Fibroblast of pulmonary artery (primary cell): ENCODE measurements at regions not wholly inside any gene's neighbourhood (a gene's known extent, or its start where the extent isn't known, plus 50 kb on each side); places are given as distances from the start of the nearest gene placed in this dataset.
"Not testable (repeated sequence)": the region's sequence is repeated elsewhere in the genome, so short reads cannot be mapped to it uniquely, and the experiment has no call there.

Source experiments
- DNase-seq: peaks from one replicate; pipeline ENCODE4 v3.0.0-alpha.2; 2010; ENCODE audit warnings: low read depth
- H3K4me3 ChIP-seq: replicated peaks from 2 replicates; pipeline ENCODE4 v1.5.1; 2011; ENCODE audit warnings: low read depth, mild to moderate bottlenecking, control low read depth, low read length, moderate library complexity
- TF ChIP-seq, protein P1 (sequence below): IDR thresholded peaks from 2 replicates; pipeline ENCODE4 v1.5.1; 2011; ENCODE audit warnings: mild to moderate bottlenecking, control low read depth, low read length, inconsistent platforms; ENCODE audit errors: missing control alignments

DNA sequence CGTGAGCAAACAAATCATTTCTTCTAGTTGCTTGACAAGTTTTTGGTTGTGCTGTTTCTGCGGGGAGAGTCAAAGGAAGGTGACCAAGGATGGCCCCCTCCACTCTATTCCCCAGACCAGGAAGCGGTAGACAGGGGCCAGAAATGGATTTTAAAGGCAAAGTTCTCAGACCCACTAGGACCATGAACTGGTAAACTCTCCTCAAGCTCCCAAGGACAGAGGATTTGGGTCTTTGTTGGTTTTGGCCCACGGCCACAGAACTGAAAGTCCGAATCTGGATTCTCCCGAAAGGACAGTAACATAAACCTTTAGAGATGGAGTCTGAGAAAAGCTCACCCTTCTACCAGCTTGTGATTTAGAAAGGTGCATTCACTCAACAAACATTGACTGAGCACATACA is 85.9 kb upstream of the C2CD4B start:
- H3K4me3 ChIP-seq, result no peak overlapping the region
- TF ChIP-seq, protein P1, sequence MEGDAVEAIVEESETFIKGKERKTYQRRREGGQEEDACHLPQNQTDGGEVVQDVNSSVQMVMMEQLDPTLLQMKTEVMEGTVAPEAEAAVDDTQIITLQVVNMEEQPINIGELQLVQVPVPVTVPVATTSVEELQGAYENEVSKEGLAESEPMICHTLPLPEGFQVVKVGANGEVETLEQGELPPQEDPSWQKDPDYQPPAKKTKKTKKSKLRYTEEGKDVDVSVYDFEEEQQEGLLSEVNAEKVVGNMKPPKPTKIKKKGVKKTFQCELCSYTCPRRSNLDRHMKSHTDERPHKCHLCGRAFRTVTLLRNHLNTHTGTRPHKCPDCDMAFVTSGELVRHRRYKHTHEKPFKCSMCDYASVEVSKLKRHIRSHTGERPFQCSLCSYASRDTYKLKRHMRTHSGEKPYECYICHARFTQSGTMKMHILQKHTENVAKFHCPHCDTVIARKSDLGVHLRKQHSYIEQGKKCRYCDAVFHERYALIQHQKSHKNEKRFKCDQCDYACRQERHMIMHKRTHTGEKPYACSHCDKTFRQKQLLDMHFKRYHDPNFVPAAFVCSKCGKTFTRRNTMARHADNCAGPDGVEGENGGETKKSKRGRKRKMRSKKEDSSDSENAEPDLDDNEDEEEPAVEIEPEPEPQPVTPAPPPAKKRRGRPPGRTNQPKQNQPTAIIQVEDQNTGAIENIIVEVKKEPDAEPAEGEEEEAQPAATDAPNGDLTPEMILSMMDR, result no peak
- DNase-seq, result no peak

DNA sequence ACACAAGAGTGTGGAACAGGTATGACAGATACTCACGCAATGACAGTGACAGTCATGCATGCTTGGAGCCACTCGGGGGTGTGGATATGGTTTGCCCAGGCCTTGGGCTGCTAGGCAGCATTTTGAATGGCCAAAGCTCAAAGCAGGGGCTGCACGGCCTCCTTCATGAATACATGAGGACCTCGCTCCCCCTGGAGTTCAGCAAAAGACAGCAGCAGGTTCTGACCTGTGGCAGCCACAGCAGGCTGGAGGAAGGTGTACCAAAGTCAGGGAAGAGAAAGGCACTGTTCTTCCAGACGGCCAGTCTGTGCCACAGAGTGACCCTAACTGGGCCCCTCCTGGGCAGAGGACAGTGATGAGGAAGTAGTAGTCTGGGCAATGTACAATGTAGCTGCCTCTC is 88.2 kb upstream of the C2CD4B start:
- peak; percentile 32 for DNase-seq
- TF ChIP-seq, protein P1, result peak; percentile 20
- H3K4me3 ChIP-seq, result no peak overlapping the region

DNA sequence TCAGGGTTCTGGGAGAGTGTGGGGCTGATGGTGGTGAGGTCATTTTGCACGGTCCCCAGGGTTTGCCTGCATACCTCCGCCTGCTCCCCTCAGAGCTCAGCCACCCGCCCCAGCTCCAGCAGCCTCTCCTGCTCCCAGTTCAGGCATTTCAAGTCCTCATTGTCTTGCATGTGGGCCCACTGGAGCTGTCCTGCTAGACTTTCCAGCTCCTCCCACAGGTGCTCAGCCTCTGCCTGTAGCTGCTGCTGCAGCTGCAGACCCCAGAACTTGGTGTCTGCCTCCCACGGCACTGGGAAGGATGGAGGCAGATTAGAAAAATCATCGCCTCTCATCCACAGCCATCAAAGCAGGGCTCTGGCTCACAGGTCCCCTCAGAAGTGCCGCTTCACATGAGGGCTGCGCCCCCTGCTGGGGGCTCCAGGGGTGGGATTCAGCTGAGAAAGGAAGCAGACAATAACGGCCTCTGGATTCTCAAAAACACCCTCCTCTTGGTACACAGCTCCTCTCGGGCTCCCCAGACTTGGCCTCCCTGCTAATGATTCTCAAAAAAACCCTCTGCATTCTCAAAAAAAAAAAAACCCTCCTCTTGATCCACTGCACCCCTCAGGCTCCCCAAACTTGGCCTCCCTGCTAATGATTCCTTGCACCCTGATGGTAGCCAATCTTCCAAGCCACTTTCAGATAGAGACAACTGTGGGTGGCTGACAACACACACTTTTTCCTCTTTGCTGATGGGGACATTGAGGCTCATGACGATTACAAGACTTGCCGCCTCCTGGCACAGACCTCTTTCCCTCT is 89.3 kb upstream of the C2CD4B start:
- DNase-seq, result peak; percentile 80
- TF ChIP-seq, protein P1, result peak; percentile 95
- no peak overlapping the region for H3K4me3 ChIP-seq

DNA sequence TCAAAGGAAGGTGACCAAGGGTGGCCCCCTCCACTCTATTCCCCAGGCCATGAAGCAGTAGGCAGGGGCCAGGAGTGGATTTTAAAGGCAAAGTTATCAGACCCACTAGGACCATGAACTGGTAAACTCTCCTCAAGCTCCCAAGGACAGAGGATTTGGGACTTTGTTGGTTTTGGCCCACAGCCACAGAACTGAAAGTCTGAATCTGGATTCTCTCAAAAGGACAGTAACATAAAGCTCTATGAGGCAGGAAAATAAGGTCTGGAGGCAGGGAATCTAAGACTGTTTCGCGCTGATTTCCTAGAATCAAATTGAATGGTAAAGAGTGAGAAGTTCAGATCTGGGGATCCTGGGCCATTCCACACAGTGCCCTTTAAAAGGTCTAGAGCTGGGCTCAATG is 91.3 kb upstream of the C2CD4B start:
- not testable (repeated sequence) for H3K4me3 ChIP-seq
- DNase-seq, result peak; percentile 25

DNA sequence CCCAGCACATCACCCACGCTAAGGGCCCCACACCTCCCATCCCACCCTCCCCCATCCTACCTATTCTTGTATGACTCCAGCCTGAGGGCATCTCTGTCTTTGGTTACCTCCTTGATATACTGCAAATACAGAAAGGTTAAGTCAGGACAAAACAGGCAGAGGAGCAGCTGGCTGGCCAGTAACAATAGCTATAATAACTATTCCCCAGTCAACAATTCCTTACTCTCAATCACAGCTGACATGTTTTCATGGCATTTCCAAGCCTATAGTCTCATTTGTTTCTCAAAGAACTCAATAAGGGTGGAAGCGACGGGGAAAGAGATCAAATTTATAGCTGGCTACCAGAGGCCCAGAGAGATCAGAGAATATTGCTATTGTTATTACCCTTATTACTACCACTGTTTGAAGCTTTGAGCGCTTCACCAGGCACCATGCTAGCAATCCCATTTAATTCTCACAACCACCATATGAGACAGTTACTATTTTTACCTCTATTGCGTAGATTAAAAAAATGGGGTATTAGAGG is 93.0 kb upstream of the C2CD4B start:
- no peak for DNase-seq
- no peak overlapping the region for H3K4me3 ChIP-seq
- TF ChIP-seq, protein P1, result no peak

DNA sequence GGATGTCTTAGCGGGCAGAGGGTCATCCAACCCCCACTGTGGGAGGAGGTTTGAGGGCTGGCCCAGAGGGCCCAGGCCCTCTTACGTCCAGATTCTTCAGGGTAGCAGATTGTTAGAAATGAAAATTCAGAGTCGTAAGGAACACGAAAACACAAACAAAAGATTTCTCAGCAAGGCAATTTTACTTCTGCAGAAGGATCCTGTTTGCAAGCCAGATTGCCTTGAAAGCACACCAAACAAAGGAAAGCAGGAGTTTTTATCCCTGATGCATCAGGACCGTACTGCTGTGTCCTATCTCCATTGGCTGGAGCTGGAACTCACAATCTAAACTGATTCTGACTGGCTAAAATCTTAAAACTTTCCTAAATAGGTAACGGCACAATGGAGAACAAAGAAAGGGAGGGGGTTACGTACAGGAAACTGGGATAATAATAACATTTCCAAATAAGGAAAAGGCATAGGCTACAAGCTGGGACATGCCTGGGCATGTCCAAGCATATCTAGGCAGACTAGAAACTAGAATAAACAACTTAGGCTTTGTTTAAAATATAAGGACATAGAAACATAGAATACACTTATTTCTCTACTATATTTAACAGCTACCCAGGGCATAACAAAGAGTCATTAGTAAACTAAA is 97.3 kb upstream of the C2CD4B start:
- no peak overlapping the region for H3K4me3 ChIP-seq
- no peak for DNase-seq
- TF ChIP-seq, protein P1, result no peak

DNA sequence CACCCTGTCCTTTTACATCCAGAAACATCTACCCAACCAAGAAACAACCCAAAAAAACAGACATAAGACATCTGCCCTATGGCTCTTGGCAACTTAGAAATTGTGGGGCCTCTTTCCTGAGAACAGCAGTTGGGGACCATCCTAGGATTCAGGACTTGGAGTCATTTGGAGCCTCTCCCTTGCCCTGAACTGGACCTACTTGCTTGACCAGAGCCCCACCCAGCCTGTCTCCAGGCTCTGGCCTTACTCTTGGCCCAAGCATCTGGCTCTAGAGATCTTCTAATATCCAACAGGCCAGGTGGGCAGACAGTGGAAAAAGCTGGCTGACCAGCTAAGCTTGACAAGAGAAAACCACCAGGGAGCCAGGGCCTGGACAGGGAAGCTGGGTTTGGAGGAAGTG is 99.1 kb upstream of the C2CD4B start:
- no peak for DNase-seq
- no peak overlapping the region for H3K4me3 ChIP-seq
- TF ChIP-seq, protein P1, result no peak
